NCI-H82 treated with DMSO at 0.1 percent for 48 hours (cell line): ENCODE measurements at regions not wholly inside any gene's neighbourhood (a gene's known extent, or its start where the extent isn't known, plus 50 kb on each side); places are given as distances from the start of the nearest gene placed in this dataset.
A peak's percentile ranks its signal among the peaks of the same experiment; 100 is the strongest.
"Not testable (repeated sequence)": the region's sequence is repeated elsewhere in the genome, so short reads cannot be mapped to it uniquely, and the experiment has no call there.

Experiments used
- DNase-seq: peaks from one replicate; lab custom pipeline; 2025; ENCODE audit not compliant: unreplicated experiment; lab: John Stamatoyannopoulos, UW

- no peak for DNase-seq
Measured at GRCh38 chr6:10184371-10185227, 230.3 kb downstream of the TFAP2A start.

- no peak for DNase-seq
Measured at GRCh38 chr6:10180138-10181074, 234.5 kb downstream of the TFAP2A start.

- DNase-seq = no peak
Measured at GRCh38 chr6:10177704-10178103, 237.2 kb downstream of the TFAP2A start.

- no peak for DNase-seq
Measured at GRCh38 chr6:10175362-10175761, 239.5 kb downstream of the TFAP2A start.

GRCh38 chr6:10174761-10175160, 240.1 kb downstream of the TFAP2A start:
- no peak for DNase-seq

GRCh38 chr6:10174056-10174455, 240.8 kb downstream of the TFAP2A start:
- DNase-seq = no peak

- not testable (repeated sequence) for DNase-seq
Measured at GRCh38 chr6:10171706-10172105, 243.2 kb downstream of the TFAP2A start.

GRCh38 chr6:10170816-10171215, 244.1 kb downstream of the TFAP2A start:
- no peak for DNase-seq

- DNase-seq = no peak
Measured at GRCh38 chr6:10166031-10166430, 248.8 kb downstream of the TFAP2A start.

GRCh38 chr6:10163203-10163962, 251.5 kb downstream of the TFAP2A start:
- DNase-seq = no peak

GRCh38 chr6:10156875-10157274, 258.0 kb downstream of the TFAP2A start:
- DNase-seq = no peak

GRCh38 chr6:10154251-10154650, 260.6 kb downstream of the TFAP2A start:
- DNase-seq = no peak

- no peak for DNase-seq
Measured at GRCh38 chr6:10151144-10151915, 263.5 kb downstream of the TFAP2A start.

- no peak for DNase-seq
Measured at GRCh38 chr6:10149603-10150002, 265.3 kb downstream of the TFAP2A start.

GRCh38 chr6:10146715-10147451, 268.0 kb downstream of the TFAP2A start:
- peak; percentile 40 for DNase-seq

GRCh38 chr6:10144772-10145171, 270.1 kb downstream of the TFAP2A start:
- DNase-seq = no peak

- no peak for DNase-seq
Measured at GRCh38 chr6:10141746-10142443, 273.0 kb downstream of the TFAP2A start.

- no peak for DNase-seq
Measured at GRCh38 chr6:10140824-10141223, 274.1 kb downstream of the TFAP2A start.

GRCh38 chr6:10140136-10140535, 274.7 kb downstream of the TFAP2A start:
- no peak for DNase-seq
